HG02840 (cell line): ENCODE measurements at regions not wholly inside any gene's neighbourhood (a gene's known extent, or its start where the extent isn't known, plus 50 kb on each side); places are given as distances from the start of the nearest gene placed in this dataset.
"Not testable (repeated sequence)": the region's sequence is repeated elsewhere in the genome, so short reads cannot be mapped to it uniquely, and the experiment has no call there.

Experiments
- ATAC-seq: cut with Tn5 transposase; IDR thresholded peaks from one replicate; pipeline ENCODE4 v1.9.1; 2021; ENCODE audit warnings: mild to moderate bottlenecking, moderate library complexity, moderate number of reproducible peaks; ENCODE audit not compliant: unreplicated experiment, low FRiP score

GRCh38 chr1:188594542-188595235 lies 1765.9 kb downstream of the PLA2G4A start:
- ATAC-seq, result no peak

GRCh38 chr1:188599313-188599712 lies 1770.6 kb downstream of the PLA2G4A start:
- no peak for ATAC-seq

GRCh38 chr1:188611432-188611831 lies 1782.7 kb downstream of the PLA2G4A start:
- ATAC-seq, result no peak

- no peak for ATAC-seq
These were observed 1786.6 kb downstream of the PLA2G4A start for GRCh38 chr1:188615321-188615720.

- ATAC-seq, result no peak
These were observed 1791.5 kb downstream of the PLA2G4A start for GRCh38 chr1:188620236-188620635.

GRCh38 chr1:188641566-188642211 lies 1812.9 kb downstream of the PLA2G4A start:
- ATAC-seq, result no peak

- no peak for ATAC-seq
These were observed 1814.0 kb downstream of the PLA2G4A start for GRCh38 chr1:188642704-188643103.

GRCh38 chr1:188652678-188653077 lies 1823.9 kb downstream of the PLA2G4A start:
- ATAC-seq, result no peak

- not testable (repeated sequence) for ATAC-seq
These were observed 1821.7 kb downstream of the BRINP3 start for GRCh38 chr1:188655966-188656365.

- no peak for ATAC-seq
These were observed 1817.1 kb downstream of the BRINP3 start for GRCh38 chr1:188660572-188660971.

- no peak for ATAC-seq
These were observed 1812.2 kb downstream of the BRINP3 start for GRCh38 chr1:188665477-188665876.

- ATAC-seq, result no peak
These were observed 1809.6 kb downstream of the BRINP3 start for GRCh38 chr1:188668083-188668482.

- ATAC-seq, result no peak
These were observed 1807.8 kb downstream of the BRINP3 start for GRCh38 chr1:188669728-188670382.

- no peak for ATAC-seq
These were observed 1806.8 kb downstream of the BRINP3 start for GRCh38 chr1:188670837-188671236.

GRCh38 chr1:188672153-188672552 lies 1805.5 kb downstream of the BRINP3 start:
- no peak for ATAC-seq

- no peak for ATAC-seq
These were observed 1788.1 kb downstream of the BRINP3 start for GRCh38 chr1:188689542-188689941.

GRCh38 chr1:188700116-188700515 lies 1777.5 kb downstream of the BRINP3 start:
- no peak for ATAC-seq

GRCh38 chr1:188706742-188707141 lies 1770.9 kb downstream of the BRINP3 start:
- ATAC-seq, result no peak

GRCh38 chr1:188708795-188709535 lies 1768.7 kb downstream of the BRINP3 start:
- no peak for ATAC-seq

GRCh38 chr1:188715566-188715965 lies 1762.1 kb downstream of the BRINP3 start:
- ATAC-seq, result no peak

GRCh38 chr1:188719735-188720134 lies 1757.9 kb downstream of the BRINP3 start:
- no peak for ATAC-seq
